Bronchial epithelial cell (primary cell): ENCODE measurements at regions not wholly inside any gene's neighbourhood (a gene's known extent, or its start where the extent isn't known, plus 50 kb on each side); places are given as distances from the start of the nearest gene placed in this dataset.

Experiments used
- DNase-seq: peaks from one replicate; pipeline ENCODE4 v3.0.0-alpha.2; 2010; ENCODE audit warnings: low read depth
- FAIRE-seq: peaks from 2 replicates; lab custom pipeline; 2011; peaks lifted over from hg19 to GRCh38; lab: Jason Lieb, UNC
- H3K27me3 ChIP-seq: 2 replicates; pipeline ENCODE4 v1.5.1; 2011; ENCODE audit warnings: low read length; ENCODE audit not compliant: control insufficient read depth, insufficient read depth
- H3K36me3 ChIP-seq: 2 replicates; pipeline ENCODE4 v1.5.1; 2011; ENCODE audit warnings: low read length; ENCODE audit not compliant: control insufficient read depth, insufficient read depth
- H3K4me3 ChIP-seq: 2 replicates; pipeline ENCODE4 v1.5.1; 2011; ENCODE audit warnings: mild to moderate bottlenecking, low read depth, low read length, control low read depth
- CTCF ChIP-seq: IDR thresholded peaks from 2 replicates; pipeline ENCODE4 v1.5.1; 2011; ENCODE audit warnings: mild to moderate bottlenecking, moderate library complexity, low read length, control low read depth, inconsistent platforms; ENCODE audit not compliant: insufficient read depth, severe bottlenecking

GRCh38 chr13:91199866-91200265, 147.6 kb upstream of the MIR17HG start:
- no peaks in the 10 kb centered on the region for H3K36me3 ChIP-seq
- FAIRE-seq (no peak), DNase-seq (no peak)
- no peak overlapping the region for H3K4me3 ChIP-seq
- H3K27me3 ChIP-seq = no peaks in the 10 kb centered on the region
- no peak for TF ChIP-seq CTCF

DNA sequence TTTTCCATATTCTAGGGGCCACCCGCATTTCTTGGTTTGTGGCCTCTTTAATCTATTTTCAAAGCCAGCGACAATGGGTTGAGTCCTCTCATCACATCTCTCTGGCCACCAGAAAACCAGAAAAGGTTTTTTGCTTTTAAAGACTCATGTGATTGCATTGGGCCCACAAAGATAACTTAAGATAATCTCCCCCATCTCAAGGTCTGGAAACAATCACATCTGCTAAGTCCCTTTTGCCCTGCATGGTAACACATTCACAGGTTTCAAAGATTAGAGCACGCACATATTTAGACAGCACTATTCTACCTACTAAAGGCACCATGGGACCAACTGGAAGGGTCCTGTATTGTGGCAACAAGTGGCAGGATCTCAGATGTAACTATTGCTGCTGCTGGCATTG, 147.0 kb upstream of the MIR17HG start:
- Histone ChIP-seq H3K36me3 (no peaks in the 10 kb centered on the region), H3K4me3 (no peak overlapping the region), H3K27me3 (no peaks in the 10 kb centered on the region)
- no peak for FAIRE-seq
- no peak for TF ChIP-seq CTCF
- DNase-seq = no peak

DNA sequence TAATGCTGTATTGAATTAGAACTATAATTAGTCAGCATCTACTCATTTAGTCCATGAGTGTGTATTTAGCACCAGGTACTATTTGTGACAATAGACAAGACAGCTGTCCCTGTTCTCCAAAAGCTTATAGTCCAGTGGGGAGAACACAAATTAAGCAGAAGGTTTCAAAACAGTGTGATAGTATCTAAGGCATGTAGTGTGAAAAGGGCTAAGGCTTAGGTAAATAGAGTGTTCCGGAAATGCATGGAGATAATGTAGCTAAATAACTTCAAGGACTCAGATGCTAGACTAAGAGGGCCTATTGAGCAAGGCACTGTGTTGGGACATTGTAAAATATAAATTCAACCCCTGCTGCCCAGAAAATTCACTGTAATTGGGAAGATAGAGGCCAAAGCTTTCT, 144.1 kb upstream of the MIR17HG start:
- Histone ChIP-seq H3K36me3 (no peaks in the 10 kb centered on the region), H3K4me3 (no peak overlapping the region), H3K27me3 (no peaks in the 10 kb centered on the region)
- DNase-seq (no peak), FAIRE-seq (no peak)
- TF ChIP-seq CTCF = no peak

GRCh38 chr13:91207261-91207660, 140.2 kb upstream of the MIR17HG start:
- TF ChIP-seq CTCF = no peak
- H3K4me3 ChIP-seq = no peak overlapping the region
- DNase-seq = no peak
- H3K36me3 ChIP-seq = no peaks in the 10 kb centered on the region
- no peaks in the 10 kb centered on the region for H3K27me3 ChIP-seq
- no peak for FAIRE-seq

- Histone ChIP-seq H3K36me3 (no peaks in the 10 kb centered on the region), H3K4me3 (no peak overlapping the region), H3K27me3 (no peaks in the 10 kb centered on the region)
- FAIRE-seq (no peak), DNase-seq (no peak)
- TF ChIP-seq CTCF = no peak
Observed at GRCh38 chr13:91211510-91211909, 136.0 kb upstream of the MIR17HG start.

DNA sequence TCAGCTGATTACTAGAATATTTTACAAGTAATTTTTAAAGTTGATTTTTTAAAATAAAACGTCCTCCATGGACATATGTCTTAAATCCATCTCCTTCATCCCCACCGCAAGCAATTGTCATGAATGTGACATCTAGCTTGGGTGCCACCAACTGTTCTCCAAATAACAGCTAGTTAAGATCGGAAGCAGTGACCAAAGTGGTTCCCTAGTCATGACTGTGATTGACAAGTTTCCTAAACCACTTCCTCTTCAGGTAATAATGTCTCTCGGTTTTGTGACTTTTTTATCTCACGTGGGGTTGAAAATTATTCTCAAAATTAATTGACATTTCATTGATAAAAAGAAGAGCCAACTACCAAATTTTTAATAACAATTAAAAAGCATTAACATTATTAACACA, 135.3 kb upstream of the MIR17HG start:
- FAIRE-seq = no peak
- H3K36me3 ChIP-seq = no peaks in the 10 kb centered on the region

More for the DNA sequence above, 135.3 kb upstream of the MIR17HG start:
- no peak overlapping the region for H3K4me3 ChIP-seq
- no peak for TF ChIP-seq CTCF
- no peak for DNase-seq
- no peaks in the 10 kb centered on the region for H3K27me3 ChIP-seq
